ENCODE measurements at regions not wholly inside any gene's neighbourhood (a gene's known extent, or its start where the extent isn't known, plus 50 kb on each side); places are given as distances from the start of the nearest gene placed in this dataset.
"Not testable (repeated sequence)": the region's sequence is repeated elsewhere in the genome, so short reads cannot be mapped to it uniquely, and the experiment has no call there.

GRCh38 chr17:70375813-70376770 is 206.8 kb downstream of the KCNJ2 start:
- H3K4me1 Mint-ChIP-seq (ENCODE audit: insufficient read depth, unreplicated experiment) = no peaks in the 10 kb centered on the region
- H3K36me3 Mint-ChIP-seq (ENCODE audit: insufficient read depth, unreplicated experiment) = no peaks in the 10 kb centered on the region
- no TSS peak for BruUV-seq (replicated peaks)
- no peak overlapping the region for H3K4me3 Mint-ChIP-seq (ENCODE audit: unreplicated experiment)
- ChIA-PET POLR2A (interaction anchor here (0.6 kb wide), 2 partner anchors 104 to 108 kb away, joined by 3 to 4 read pairs; no protein-coding TSS in a partner anchor), CTCF (no interaction called here)
- no peak overlapping the region for H3K27ac Mint-ChIP-seq (ENCODE audit: low read depth, unreplicated experiment)
- TF ChIP-seq, protein P1, sequence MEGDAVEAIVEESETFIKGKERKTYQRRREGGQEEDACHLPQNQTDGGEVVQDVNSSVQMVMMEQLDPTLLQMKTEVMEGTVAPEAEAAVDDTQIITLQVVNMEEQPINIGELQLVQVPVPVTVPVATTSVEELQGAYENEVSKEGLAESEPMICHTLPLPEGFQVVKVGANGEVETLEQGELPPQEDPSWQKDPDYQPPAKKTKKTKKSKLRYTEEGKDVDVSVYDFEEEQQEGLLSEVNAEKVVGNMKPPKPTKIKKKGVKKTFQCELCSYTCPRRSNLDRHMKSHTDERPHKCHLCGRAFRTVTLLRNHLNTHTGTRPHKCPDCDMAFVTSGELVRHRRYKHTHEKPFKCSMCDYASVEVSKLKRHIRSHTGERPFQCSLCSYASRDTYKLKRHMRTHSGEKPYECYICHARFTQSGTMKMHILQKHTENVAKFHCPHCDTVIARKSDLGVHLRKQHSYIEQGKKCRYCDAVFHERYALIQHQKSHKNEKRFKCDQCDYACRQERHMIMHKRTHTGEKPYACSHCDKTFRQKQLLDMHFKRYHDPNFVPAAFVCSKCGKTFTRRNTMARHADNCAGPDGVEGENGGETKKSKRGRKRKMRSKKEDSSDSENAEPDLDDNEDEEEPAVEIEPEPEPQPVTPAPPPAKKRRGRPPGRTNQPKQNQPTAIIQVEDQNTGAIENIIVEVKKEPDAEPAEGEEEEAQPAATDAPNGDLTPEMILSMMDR (IDR thresholded peaks at IDR 0.05; ENCODE audit: unreplicated experiment) = no peak
- no peaks in the 10 kb centered on the region for H3K9me3 Mint-ChIP-seq (ENCODE audit: unreplicated experiment)
- H3K27me3 Mint-ChIP-seq (ENCODE audit: insufficient read depth, unreplicated experiment) = no peaks in the 10 kb centered on the region
- intact Hi-C loops (cut with micrococcal nuclease) = no loop called here
- no peak for DNase-seq (ENCODE audit: unreplicated experiment)

- H3K36me3 Mint-ChIP-seq (ENCODE audit: insufficient read depth, unreplicated experiment) = no peaks in the 10 kb centered on the region
- intact Hi-C loops (cut with micrococcal nuclease) = no loop called here
- no peak overlapping the region for H3K4me3 Mint-ChIP-seq (ENCODE audit: unreplicated experiment)
- no peak overlapping the region for H3K27ac Mint-ChIP-seq (ENCODE audit: low read depth, unreplicated experiment)
- no peaks in the 10 kb centered on the region for H3K4me1 Mint-ChIP-seq (ENCODE audit: insufficient read depth, unreplicated experiment)
- TF ChIP-seq, protein P1 (IDR thresholded peaks at IDR 0.05; ENCODE audit: unreplicated experiment) = no peak
- no peaks in the 10 kb centered on the region for H3K27me3 Mint-ChIP-seq (ENCODE audit: insufficient read depth, unreplicated experiment)
- ChIA-PET POLR2A (interaction anchor here (1.3 to 1.6 kb wide), 2 partner anchors 20 to 28 kb away, joined by 3 to 4 read pairs; no protein-coding TSS in a partner anchor), CTCF (interaction anchor here (0.6 kb wide), 1 partner anchor 273 kb away, joined by 5 read pairs; no protein-coding TSS in a partner anchor)
- H3K9me3 Mint-ChIP-seq (ENCODE audit: unreplicated experiment) = no peaks in the 10 kb centered on the region
- no TSS peak for BruUV-seq (replicated peaks)
- no peak for DNase-seq (ENCODE audit: unreplicated experiment)
Observed at GRCh38 chr17:70377654-70378053, 208.3 kb downstream of the KCNJ2 start.

- ChIA-PET CTCF (no interaction called here), POLR2A (interaction anchor here (1.3 to 1.6 kb wide), 2 partner anchors 21 to 28 kb away, joined by 3 to 4 read pairs; no protein-coding TSS in a partner anchor)
- no peak overlapping the region for H3K27ac Mint-ChIP-seq (ENCODE audit: low read depth, unreplicated experiment)
- no TSS peak for BruUV-seq (replicated peaks)
- H3K4me1 Mint-ChIP-seq (ENCODE audit: insufficient read depth, unreplicated experiment) = no peaks in the 10 kb centered on the region
- no peak overlapping the region for H3K4me3 Mint-ChIP-seq (ENCODE audit: unreplicated experiment)
- TF ChIP-seq, protein P1 (IDR thresholded peaks at IDR 0.05; ENCODE audit: unreplicated experiment) = no peak
- no peaks in the 10 kb centered on the region for H3K36me3 Mint-ChIP-seq (ENCODE audit: insufficient read depth, unreplicated experiment)
- intact Hi-C loops (cut with micrococcal nuclease) = no loop called here
- H3K27me3 Mint-ChIP-seq (ENCODE audit: insufficient read depth, unreplicated experiment) = no peaks in the 10 kb centered on the region
- no peak for DNase-seq (ENCODE audit: unreplicated experiment)
- H3K9me3 Mint-ChIP-seq (ENCODE audit: unreplicated experiment) = no peaks in the 10 kb centered on the region
Observed at GRCh38 chr17:70378076-70378475, 208.7 kb downstream of the KCNJ2 start.

DNA sequence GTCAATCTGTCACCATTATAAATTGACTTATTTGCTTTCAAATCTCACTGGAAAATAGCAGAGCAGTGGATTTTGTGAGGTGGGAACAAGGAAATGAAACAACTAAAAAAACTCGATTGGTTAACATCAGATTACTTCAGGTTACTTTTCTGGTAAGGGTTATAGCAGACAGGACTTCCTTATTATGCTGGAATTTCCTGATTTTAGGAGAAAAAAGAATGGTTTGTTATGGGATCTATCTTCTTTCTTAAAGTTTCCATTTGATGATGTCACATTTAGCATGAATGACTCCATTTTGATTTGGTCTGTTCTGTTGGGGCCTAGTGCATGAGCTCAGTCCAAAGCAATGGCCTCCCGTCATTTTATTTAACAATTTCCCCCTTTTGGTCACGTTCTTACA is 210.6 kb downstream of the KCNJ2 start:
- H3K27me3 Mint-ChIP-seq (ENCODE audit: insufficient read depth, unreplicated experiment) = no peaks in the 10 kb centered on the region
- DNase-seq (ENCODE audit: unreplicated experiment) = no peak
- no peaks in the 10 kb centered on the region for H3K9me3 Mint-ChIP-seq (ENCODE audit: unreplicated experiment)
- intact Hi-C loops (cut with micrococcal nuclease) = no loop called here
- CTCF ChIA-PET = interaction anchor here (0.7 kb wide), 1 partner anchor 854 kb away, joined by 3 read pairs; no protein-coding TSS in a partner anchor
- H3K4me1 Mint-ChIP-seq (ENCODE audit: insufficient read depth, unreplicated experiment) = no peaks in the 10 kb centered on the region
- TF ChIP-seq, protein P1 (IDR thresholded peaks at IDR 0.05; ENCODE audit: unreplicated experiment) = no peak
- POLR2A ChIA-PET = interaction anchor here (0.6 to 1.2 kb wide), 2 partner anchors 23 to 89 kb away, joined by 3 to 4 read pairs; no protein-coding TSS in a partner anchor
- BruUV-seq (replicated peaks) = no TSS peak
- no peaks in the 10 kb centered on the region for H3K36me3 Mint-ChIP-seq (ENCODE audit: insufficient read depth, unreplicated experiment)
- H3K4me3 Mint-ChIP-seq (ENCODE audit: unreplicated experiment) = no peak overlapping the region
- no peak overlapping the region for H3K27ac Mint-ChIP-seq (ENCODE audit: low read depth, unreplicated experiment)

DNA sequence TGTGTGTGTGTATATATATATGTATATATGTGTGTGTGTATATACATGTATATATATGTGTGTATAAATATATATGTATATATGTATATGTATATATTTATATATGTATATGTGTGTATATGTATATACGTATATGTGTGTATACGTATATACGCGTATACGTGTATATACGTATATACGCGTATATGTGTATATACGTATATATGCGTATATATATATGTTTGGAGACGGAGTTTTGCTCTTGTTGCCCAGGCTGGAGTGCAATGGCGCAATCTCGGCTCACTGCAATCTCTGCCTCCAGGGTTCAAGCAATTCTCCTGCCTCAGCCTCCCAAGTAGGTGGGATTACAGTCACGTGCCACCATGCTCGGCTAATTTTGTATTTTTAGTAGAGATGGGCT is 212.6 kb downstream of the KCNJ2 start:
- H3K27ac Mint-ChIP-seq (ENCODE audit: low read depth, unreplicated experiment); H3K4me3 Mint-ChIP-seq (ENCODE audit: unreplicated experiment); H3K4me1 Mint-ChIP-seq (ENCODE audit: insufficient read depth, unreplicated experiment); BruUV-seq (replicated peaks); CTCF ChIA-PET; intact Hi-C loops (cut with micrococcal nuclease); DNase-seq (ENCODE audit: unreplicated experiment); H3K27me3 Mint-ChIP-seq (ENCODE audit: insufficient read depth, unreplicated experiment); H3K9me3 Mint-ChIP-seq (ENCODE audit: unreplicated experiment); POLR2A ChIA-PET; H3K36me3 Mint-ChIP-seq (ENCODE audit: insufficient read depth, unreplicated experiment): not testable (repeated sequence)

Measured in MCF 10A (cell line).